Tibial nerve (tissue), 4 donors: ENCODE measurements at regions not wholly inside any gene's neighbourhood (a gene's known extent, or its start where the extent isn't known, plus 50 kb on each side); places are given as distances from the start of the nearest gene placed in this dataset.

Experiments used
- DNase-seq, 2 donors: peaks; one replicate each; pipeline ENCODE4 v3.0.0-alpha.2; 2019; ENCODE audit warnings: low spot score in 2 of 2
- H3K27ac ChIP-seq, 4 donors: fragments of 200-600 bp; sonication (generic) in 3 of 4; one replicate each; pipeline ENCODE4 v1.5.1; 2017 to 2019; ENCODE audit warnings: mild to moderate bottlenecking in 1 of 4
- H3K27me3 ChIP-seq, 2 donors: fragments of 200-600 bp; sonication (generic) in 1 of 2; one replicate each; pipeline versions ENCODE4 v1.5.1 to v1.6.0; 2017 to 2019
- H3K36me3 ChIP-seq, 3 donors: fragments of 200-600 bp; sonication (generic); one replicate each; pipeline ENCODE4 v1.5.1; 2018 to 2019
- H3K4me1 ChIP-seq, 4 donors: fragments of 200-600 bp; sonication (generic) in 3 of 4; one replicate each; pipeline ENCODE4 v1.5.1; 2017 to 2019
- H3K4me3 ChIP-seq, 4 donors: fragments of 200-600 bp; sonication (generic) in 3 of 4; one replicate each; pipeline ENCODE4 v1.5.1; 2017 to 2019; ENCODE audit warnings: mild to moderate bottlenecking in 1 of 4, moderate library complexity in 1 of 4
- H3K9me3 ChIP-seq, 4 donors: fragments of 200-600 bp; sonication (generic) in 3 of 4; one replicate each; pipeline ENCODE4 v1.5.1; 2017 to 2019
- EP300 ChIP-seq, 2 donors: sonication (generic); formaldehyde crosslinking; IDR thresholded peaks; one replicate each; pipeline ENCODE4 v1.6.1; 2017; ENCODE audit warnings: antibody characterized with exemption in 2 of 2, mild to moderate bottlenecking in 1 of 2
- POLR2A ChIP-seq, 2 donors: fragments of 450-650 bp; IDR thresholded peaks; one replicate each; pipeline ENCODE4 v1.6.1; 2017; ENCODE audit warnings: antibody characterized with exemption in 2 of 2, mild to moderate bottlenecking in 2 of 2, moderate library complexity in 2 of 2
- WGBS, 2 donors: methylation state at CpG; one replicate each; pipeline ENCODE4 v1.1.5; 2018; 5-methylcytosine and 5-hydroxymethylcytosine counted together
- TF ChIP-seq, protein P1 (sequence below), 5 experiments: fragments of 200-600 bp in 3 of 5; fragments of 450-650 bp in 2 of 5; sonication (generic) in 3 of 5; IDR thresholded peaks; one replicate each; pipeline ENCODE4 v1.5.1; 2016 to 2019; ENCODE audit warnings: antibody characterized with exemption in 5 of 5, mild to moderate bottlenecking in 3 of 5, moderate library complexity in 2 of 5

- peaks cover 0 to 25% (median 0%) of the 10 kb centered on the region in 4 donors for H3K9me3 ChIP-seq
- H3K27me3 ChIP-seq = no peaks in the 10 kb centered on the region
- DNase-seq = no peak
- no peak overlapping the region for H3K27ac ChIP-seq
- 63 to 81% methylated on average over 1 of the region's 1 CpG for WGBS, 2 donors
- TF ChIP-seq, protein P1, sequence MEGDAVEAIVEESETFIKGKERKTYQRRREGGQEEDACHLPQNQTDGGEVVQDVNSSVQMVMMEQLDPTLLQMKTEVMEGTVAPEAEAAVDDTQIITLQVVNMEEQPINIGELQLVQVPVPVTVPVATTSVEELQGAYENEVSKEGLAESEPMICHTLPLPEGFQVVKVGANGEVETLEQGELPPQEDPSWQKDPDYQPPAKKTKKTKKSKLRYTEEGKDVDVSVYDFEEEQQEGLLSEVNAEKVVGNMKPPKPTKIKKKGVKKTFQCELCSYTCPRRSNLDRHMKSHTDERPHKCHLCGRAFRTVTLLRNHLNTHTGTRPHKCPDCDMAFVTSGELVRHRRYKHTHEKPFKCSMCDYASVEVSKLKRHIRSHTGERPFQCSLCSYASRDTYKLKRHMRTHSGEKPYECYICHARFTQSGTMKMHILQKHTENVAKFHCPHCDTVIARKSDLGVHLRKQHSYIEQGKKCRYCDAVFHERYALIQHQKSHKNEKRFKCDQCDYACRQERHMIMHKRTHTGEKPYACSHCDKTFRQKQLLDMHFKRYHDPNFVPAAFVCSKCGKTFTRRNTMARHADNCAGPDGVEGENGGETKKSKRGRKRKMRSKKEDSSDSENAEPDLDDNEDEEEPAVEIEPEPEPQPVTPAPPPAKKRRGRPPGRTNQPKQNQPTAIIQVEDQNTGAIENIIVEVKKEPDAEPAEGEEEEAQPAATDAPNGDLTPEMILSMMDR (IDR thresholded peaks at IDR 0.05) = no peak
- no peak for TF ChIP-seq EP300 (IDR thresholded peaks at IDR 0.05)
- TF ChIP-seq POLR2A (IDR thresholded peaks at IDR 0.05) = no peak
- no peak overlapping the region for H3K4me3 ChIP-seq
- H3K4me1 ChIP-seq = no peaks in the 10 kb centered on the region
- H3K36me3 ChIP-seq = no peaks in the 10 kb centered on the region
Observed at GRCh38 chr5:10049858-10050455, 199.7 kb downstream of the ATPSCKMT start.

DNA sequence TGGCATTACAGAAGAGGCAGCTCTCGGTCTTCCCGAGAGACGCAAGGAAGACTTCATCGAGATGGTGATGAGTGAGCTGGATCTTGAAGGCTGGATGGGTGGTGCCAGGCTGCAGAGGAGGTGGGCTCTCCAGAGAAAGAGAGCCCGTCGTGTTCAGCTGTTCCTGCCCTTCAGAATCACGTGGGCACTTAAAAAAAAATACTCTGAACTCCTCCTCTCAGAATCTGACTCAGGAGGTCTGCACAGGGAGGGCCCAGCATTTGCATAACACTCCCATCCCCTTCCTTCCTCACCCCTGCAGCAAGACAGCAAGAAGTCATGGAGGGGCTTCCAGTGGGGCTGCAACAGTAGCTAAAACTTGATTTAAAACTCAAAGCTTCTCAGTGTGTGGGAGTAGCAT lies 203.0 kb downstream of the ATPSCKMT start:
- 69 to 77% methylated on average over 7 of the region's 7 CpGs for WGBS, 2 donors
- no peak for DNase-seq
- Histone ChIP-seq H3K4me1 (no peaks in the 10 kb centered on the region), H3K27me3 (no peaks in the 10 kb centered on the region), H3K4me3 (no peak overlapping the region), H3K36me3 (no peaks in the 10 kb centered on the region), H3K27ac (no peak overlapping the region), H3K9me3 (peaks cover 0 to 10% (median 0%) of the 10 kb centered on the region in 4 donors)
- no peak for TF ChIP-seq EP300 (IDR thresholded peaks at IDR 0.05)
- TF ChIP-seq, protein P1 (IDR thresholded peaks at IDR 0.05) = no peak
- no peak for TF ChIP-seq POLR2A (IDR thresholded peaks at IDR 0.05)

- Histone ChIP-seq H3K9me3 (no peaks in the 10 kb centered on the region), H3K27ac (no peak overlapping the region), H3K4me1 (no peaks in the 10 kb centered on the region), H3K36me3 (no peaks in the 10 kb centered on the region), H3K27me3 (no peaks in the 10 kb centered on the region), H3K4me3 (no peak overlapping the region)
- TF ChIP-seq POLR2A (IDR thresholded peaks at IDR 0.05) = no peak
- WGBS, 2 donors = 84 to 87% methylated on average over 6 of the region's 6 CpGs
- DNase-seq = no peak
Observed at GRCh38 chr5:10045376-10045775, 204.3 kb downstream of the ATPSCKMT start.

GRCh38 chr5:10036136-10036815 lies 213.4 kb downstream of the ATPSCKMT start:
- Histone ChIP-seq H3K27me3 (no peaks in the 10 kb centered on the region), H3K27ac (no peak overlapping the region), H3K9me3 (no peaks in the 10 kb centered on the region), H3K4me3 (no peak overlapping the region), H3K36me3 (no peaks in the 10 kb centered on the region), H3K4me1 (no peaks in the 10 kb centered on the region)
- no peak for DNase-seq
- TF ChIP-seq POLR2A (IDR thresholded peaks at IDR 0.05) (no peak), EP300 (IDR thresholded peaks at IDR 0.05) (no peak)
- TF ChIP-seq, protein P1 (IDR thresholded peaks at IDR 0.05) = no peak
- WGBS, 2 donors = 83 to 84% methylated on average over 3 of the region's 3 CpGs

DNA sequence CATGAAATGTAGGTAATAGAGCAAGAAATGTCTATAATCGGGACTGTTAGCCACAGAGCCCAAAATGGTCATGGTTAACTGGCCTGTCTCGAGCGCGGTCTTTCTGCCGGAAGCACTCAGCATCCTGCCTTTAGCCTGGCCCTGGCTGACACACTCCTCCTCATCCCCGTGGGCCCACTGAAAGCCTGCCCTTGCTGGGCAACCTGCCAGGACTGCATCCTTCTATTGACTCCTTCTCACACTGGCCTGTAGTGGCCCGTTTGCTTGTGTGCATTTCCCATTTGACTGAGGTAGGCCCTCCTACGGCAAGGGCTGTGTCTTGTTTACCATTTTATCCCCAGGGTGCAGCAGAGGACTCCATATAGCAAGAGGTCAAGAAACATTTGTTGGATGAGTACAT lies 215.7 kb downstream of the ATPSCKMT start:
- H3K4me1 ChIP-seq = no peaks in the 10 kb centered on the region
- H3K9me3 ChIP-seq = peaks cover 0 to 16% (median 1%) of the 10 kb centered on the region in 4 donors
- DNase-seq = no peak
- H3K4me3 ChIP-seq = no peak overlapping the region
- H3K27ac ChIP-seq = no peak overlapping the region
- no peaks in the 10 kb centered on the region for H3K36me3 ChIP-seq
- TF ChIP-seq, protein P1 (IDR thresholded peaks at IDR 0.05) = no peak
- TF ChIP-seq POLR2A (IDR thresholded peaks at IDR 0.05) = no peak
- TF ChIP-seq EP300 (IDR thresholded peaks at IDR 0.05) = no peak
- no peaks in the 10 kb centered on the region for H3K27me3 ChIP-seq
- 32 to 38% methylated on average over 8 of the region's 8 CpGs for WGBS, 2 donors
